ENCODE measurements at regions not wholly inside any gene's neighbourhood (a gene's known extent, or its start where the extent isn't known, plus 50 kb on each side); places are given as distances from the start of the nearest gene placed in this dataset.

GRCh38 chr4:20590849-20591248, 109.4 kb upstream of the PACRGL start:
- Mint-ChIP-seq H3K27ac (no peak overlapping the region), H3K9me3 (ENCODE audit: low read depth) (no peaks in the 10 kb centered on the region), H3K36me3 (ENCODE audit: insufficient read depth) (no peaks in the 10 kb centered on the region), H3K4me1 (ENCODE audit: low read depth) (no peaks in the 10 kb centered on the region), H3K4me3 (ENCODE audit: low read depth) (no peak overlapping the region), H3K27me3 (no peaks in the 10 kb centered on the region)
- no peak for TF ChIP-seq CTCF (IDR thresholded peaks at IDR 0.05; ENCODE audit: unreplicated experiment)
- DNase-seq (ENCODE audit: low spot score, unreplicated experiment), result no peak

DNA sequence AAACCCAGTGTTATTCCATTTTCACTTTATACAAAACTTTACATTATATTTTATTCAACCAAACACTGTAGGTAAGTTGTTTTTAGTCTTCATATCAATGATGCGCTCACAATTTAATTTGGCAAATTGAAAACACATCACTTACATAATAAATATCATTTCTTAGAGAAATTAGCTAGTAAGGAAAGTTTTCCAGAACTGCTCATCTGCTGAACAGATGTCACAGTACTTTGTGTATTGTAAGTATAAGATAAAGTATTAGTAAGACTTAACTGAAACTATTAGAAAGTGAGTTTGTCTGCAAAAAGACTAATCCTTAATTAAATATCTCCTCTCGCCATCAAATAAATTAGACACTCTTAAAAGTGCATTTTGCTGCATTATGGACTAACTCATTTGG, 108.7 kb upstream of the PACRGL start:
- DNase-seq (ENCODE audit: low spot score, unreplicated experiment), result no peak
- Mint-ChIP-seq H3K36me3 (ENCODE audit: insufficient read depth) (no peaks in the 10 kb centered on the region), H3K27ac (no peak overlapping the region), H3K27me3 (no peaks in the 10 kb centered on the region), H3K4me3 (ENCODE audit: low read depth) (no peak overlapping the region), H3K9me3 (ENCODE audit: low read depth) (no peaks in the 10 kb centered on the region), H3K4me1 (ENCODE audit: low read depth) (no peaks in the 10 kb centered on the region)
- no peak for TF ChIP-seq CTCF (IDR thresholded peaks at IDR 0.05; ENCODE audit: unreplicated experiment)

DNA sequence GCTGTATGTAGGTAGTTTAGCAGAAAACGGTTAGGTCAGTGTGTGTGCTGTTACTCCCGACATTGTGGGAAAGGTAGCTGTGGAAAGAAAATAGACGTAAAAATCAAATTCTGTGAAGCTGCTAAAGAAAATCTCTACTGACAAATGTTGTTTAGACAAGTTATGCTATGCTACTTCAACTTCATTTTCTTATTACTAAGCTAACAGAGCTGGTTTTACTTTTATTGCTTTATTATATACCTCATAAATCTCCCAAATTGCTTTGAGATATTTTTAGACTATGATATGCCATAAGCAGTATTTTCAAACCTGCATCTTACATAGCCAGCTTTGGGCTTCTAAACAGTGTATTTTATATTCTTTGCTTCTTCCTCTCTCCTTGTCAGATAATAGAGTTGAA, 108.2 kb upstream of the PACRGL start:
- no peak for TF ChIP-seq CTCF (IDR thresholded peaks at IDR 0.05; ENCODE audit: unreplicated experiment)
- H3K36me3 Mint-ChIP-seq (ENCODE audit: insufficient read depth), result no peaks in the 10 kb centered on the region
- no peaks in the 10 kb centered on the region for H3K9me3 Mint-ChIP-seq (ENCODE audit: low read depth)
- no peak for DNase-seq (ENCODE audit: low spot score, unreplicated experiment)
- no peaks in the 10 kb centered on the region for H3K4me1 Mint-ChIP-seq (ENCODE audit: low read depth)
- H3K27ac Mint-ChIP-seq, result no peak overlapping the region
- H3K27me3 Mint-ChIP-seq, result no peaks in the 10 kb centered on the region
- no peak overlapping the region for H3K4me3 Mint-ChIP-seq (ENCODE audit: low read depth)

- Mint-ChIP-seq H3K27ac (no peak overlapping the region), H3K9me3 (ENCODE audit: low read depth) (no peaks in the 10 kb centered on the region), H3K4me1 (ENCODE audit: low read depth) (no peaks in the 10 kb centered on the region), H3K27me3 (no peaks in the 10 kb centered on the region), H3K4me3 (ENCODE audit: low read depth) (no peak overlapping the region), H3K36me3 (ENCODE audit: insufficient read depth) (no peaks in the 10 kb centered on the region)
- no peak for TF ChIP-seq CTCF (IDR thresholded peaks at IDR 0.05; ENCODE audit: unreplicated experiment)
- DNase-seq (ENCODE audit: low spot score, unreplicated experiment), result no peak
Measured at GRCh38 chr4:20592663-20593062, 107.6 kb upstream of the PACRGL start.

DNA sequence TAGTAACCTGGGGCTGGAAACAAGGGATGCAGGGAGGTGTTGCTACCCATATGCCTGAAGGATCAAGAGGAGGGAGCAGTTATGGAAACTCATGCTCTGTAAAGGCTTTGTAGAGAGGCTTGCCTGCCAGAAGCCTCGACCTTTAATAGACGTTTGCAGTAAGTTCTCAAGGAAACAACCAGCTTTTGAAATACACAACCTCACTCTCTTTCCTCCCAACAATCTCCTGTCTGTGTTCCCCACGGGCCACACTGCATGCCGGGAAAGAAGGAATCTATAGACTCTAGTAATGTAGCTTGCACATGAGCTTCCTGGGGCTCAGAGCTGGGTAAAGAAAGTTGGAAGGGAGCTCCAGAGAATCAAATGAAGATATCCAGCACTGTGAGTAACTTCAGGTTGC, 101.6 kb upstream of the PACRGL start:
- Mint-ChIP-seq H3K9me3 (ENCODE audit: low read depth) (no peaks in the 10 kb centered on the region), H3K27ac (no peak overlapping the region), H3K4me1 (ENCODE audit: low read depth) (no peaks in the 10 kb centered on the region), H3K4me3 (ENCODE audit: low read depth) (no peak overlapping the region), H3K36me3 (ENCODE audit: insufficient read depth) (no peaks in the 10 kb centered on the region), H3K27me3 (no peaks in the 10 kb centered on the region)
- no peak for TF ChIP-seq CTCF (IDR thresholded peaks at IDR 0.05; ENCODE audit: unreplicated experiment)
- DNase-seq (ENCODE audit: low spot score, unreplicated experiment), result no peak

All from progenitor cell of endocrine pancreas (in vitro differentiated cells).